HL-60/S4 treated with phorbol 12-myristate 13-acetate at 8.2 ng/mL for 4 days and 3 days (cell line): ENCODE measurements at regions not wholly inside any gene's neighbourhood (a gene's known extent, or its start where the extent isn't known, plus 50 kb on each side); places are given as distances from the start of the nearest gene placed in this dataset.

Experiments used
- in situ Hi-C: fragments of 300-500 bp; cut with MboI; formaldehyde crosslinking; loops from 2 replicates; pipeline ENCODE4 v1.15.0; 2022; ENCODE audit warnings: low sequenced_read_pairs

- in situ Hi-C loops = no loop called here
Observed at GRCh38 chr6:754202-754601, 61.3 kb upstream of the EXOC2 start.

GRCh38 chr6:753486-753885, 60.5 kb upstream of the EXOC2 start:
- in situ Hi-C loops = no loop called here

GRCh38 chr6:752438-752837, 59.5 kb upstream of the EXOC2 start:
- in situ Hi-C loops = no loop called here

DNA sequence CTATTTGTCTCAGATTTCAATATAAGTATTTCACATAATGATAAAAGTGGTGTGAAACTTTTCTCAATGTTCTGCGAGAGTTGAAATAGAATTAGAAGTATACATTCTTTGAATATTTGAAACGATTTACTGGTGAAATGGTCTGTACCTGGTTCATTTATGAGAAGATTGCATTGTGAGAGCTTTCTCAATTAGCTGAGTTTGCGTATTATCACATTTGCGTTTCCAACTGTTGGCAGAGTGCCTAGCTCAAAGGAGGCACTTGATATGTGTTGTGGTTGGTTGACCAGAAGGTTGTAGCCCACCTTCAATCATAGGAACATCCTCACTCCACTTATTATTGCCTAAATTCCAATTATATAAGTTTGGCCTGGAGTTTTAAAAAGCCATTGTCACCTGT, 58.8 kb upstream of the EXOC2 start:
- in situ Hi-C loops = no loop called here

GRCh38 chr6:747921-748320, 55.0 kb upstream of the EXOC2 start:
- in situ Hi-C loops = no loop called here

DNA sequence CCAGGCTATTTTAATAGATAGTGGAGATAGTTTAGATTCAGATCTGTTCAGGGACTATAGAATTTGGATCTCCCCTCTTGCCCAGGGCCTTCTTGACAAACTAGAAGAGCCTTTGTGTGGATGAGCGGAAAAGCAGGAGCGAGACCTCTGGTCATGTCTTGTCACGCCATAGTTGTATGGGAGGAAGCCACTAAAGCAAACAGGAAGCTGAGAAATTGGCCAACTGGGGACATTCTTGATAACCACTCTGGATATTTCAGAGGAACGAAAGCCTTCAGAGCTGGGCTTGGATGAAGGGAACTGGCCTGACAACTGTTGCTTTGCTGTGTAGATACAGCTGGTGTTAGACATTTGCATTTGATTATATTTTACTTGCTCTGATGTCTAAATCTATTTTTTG, 54.1 kb upstream of the EXOC2 start:
- in situ Hi-C loops = no loop called here

DNA sequence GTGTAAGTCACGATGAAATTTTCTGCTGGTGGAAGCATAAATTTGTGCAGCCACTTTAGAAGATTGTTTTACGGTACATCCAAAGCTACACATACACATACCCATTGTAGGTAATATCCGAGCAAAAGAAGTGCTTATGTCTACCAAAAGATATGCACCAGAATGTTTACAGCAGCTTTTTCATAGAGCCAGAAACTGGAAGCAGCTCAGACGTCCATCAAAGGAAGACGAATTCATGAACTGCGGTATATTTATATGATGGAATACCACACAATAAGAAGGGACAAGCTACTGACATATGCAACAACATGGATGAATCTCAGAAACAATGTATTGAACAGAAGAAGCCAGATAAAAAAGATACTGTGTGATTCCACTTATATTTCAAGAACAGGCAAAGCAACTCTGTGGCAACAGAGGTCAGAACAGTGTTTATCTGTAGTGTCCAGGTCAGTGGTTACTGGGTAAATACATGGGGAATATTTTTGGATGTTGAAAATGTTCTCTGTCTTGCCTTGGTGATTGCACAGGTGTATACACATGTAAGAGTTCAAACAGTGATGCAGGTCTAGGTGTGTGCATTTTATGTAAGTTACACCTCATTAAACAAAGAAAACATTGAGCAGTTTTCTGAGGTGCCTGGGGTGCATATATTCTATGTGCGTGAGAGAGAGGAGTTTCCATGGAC, 51.9 kb upstream of the EXOC2 start:
- in situ Hi-C loops = no loop called here

GRCh38 chr6:743320-744096, 50.6 kb upstream of the EXOC2 start:
- in situ Hi-C loops = no loop called here
